Lower leg skin (tissue), 3 donors: ENCODE measurements at regions not wholly inside any gene's neighbourhood (a gene's known extent, or its start where the extent isn't known, plus 50 kb on each side); places are given as distances from the start of the nearest gene placed in this dataset.

Experiments
- POLR2A ChIP-seq, 2 donors: fragments of 450-650 bp; IDR thresholded peaks; one replicate each; pipeline ENCODE4 v1.6.1; 2016 to 2017; ENCODE audit warnings: antibody characterized with exemption in 2 of 2, mild to moderate bottlenecking in 1 of 2, moderate library complexity in 1 of 2
- TF ChIP-seq, protein P1 (sequence below), 3 donors: fragments of 450-650 bp; IDR thresholded peaks; one replicate each; pipeline ENCODE4 v1.5.1; 2016; ENCODE audit warnings: antibody characterized with exemption in 3 of 3, mild to moderate bottlenecking in 3 of 3, moderate library complexity in 2 of 3

DNA sequence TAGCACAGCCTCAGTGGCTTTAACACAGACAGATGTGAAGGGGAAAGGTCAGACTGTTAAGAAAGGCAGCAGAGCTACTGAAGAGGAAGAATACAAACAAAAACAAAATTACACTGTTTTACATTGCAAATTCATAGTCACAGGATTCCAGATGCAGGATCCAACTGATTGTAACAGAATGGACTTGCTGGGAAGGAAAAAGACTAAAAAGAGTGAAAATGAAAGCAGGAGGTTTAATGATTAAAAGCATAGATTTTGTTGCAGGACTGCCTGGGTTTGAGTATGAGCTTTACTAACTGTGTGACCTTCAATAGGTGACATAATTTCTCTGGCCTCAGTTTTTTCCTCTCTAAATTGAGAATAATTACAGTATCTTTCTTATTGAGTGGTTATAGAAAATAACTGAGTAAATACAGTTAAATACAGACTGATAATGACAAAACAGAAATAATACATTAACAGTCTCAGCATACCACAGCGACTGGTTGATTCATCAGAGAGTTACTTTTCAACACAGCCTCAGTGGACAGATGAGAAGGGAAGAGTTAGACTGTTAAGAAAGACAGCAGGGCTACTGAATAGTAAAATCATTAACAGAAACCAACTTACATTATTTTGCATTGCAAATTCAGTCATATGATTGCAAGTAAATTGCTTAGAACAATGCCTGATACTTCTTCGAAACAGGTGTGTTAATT, 704.2 kb upstream of the TENM4 start:
- TF ChIP-seq POLR2A (IDR thresholded peaks at IDR 0.05): no peak
- TF ChIP-seq, protein P1, sequence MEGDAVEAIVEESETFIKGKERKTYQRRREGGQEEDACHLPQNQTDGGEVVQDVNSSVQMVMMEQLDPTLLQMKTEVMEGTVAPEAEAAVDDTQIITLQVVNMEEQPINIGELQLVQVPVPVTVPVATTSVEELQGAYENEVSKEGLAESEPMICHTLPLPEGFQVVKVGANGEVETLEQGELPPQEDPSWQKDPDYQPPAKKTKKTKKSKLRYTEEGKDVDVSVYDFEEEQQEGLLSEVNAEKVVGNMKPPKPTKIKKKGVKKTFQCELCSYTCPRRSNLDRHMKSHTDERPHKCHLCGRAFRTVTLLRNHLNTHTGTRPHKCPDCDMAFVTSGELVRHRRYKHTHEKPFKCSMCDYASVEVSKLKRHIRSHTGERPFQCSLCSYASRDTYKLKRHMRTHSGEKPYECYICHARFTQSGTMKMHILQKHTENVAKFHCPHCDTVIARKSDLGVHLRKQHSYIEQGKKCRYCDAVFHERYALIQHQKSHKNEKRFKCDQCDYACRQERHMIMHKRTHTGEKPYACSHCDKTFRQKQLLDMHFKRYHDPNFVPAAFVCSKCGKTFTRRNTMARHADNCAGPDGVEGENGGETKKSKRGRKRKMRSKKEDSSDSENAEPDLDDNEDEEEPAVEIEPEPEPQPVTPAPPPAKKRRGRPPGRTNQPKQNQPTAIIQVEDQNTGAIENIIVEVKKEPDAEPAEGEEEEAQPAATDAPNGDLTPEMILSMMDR (IDR thresholded peaks at IDR 0.05): no peak
